OCI-LY3 (cell line): ENCODE measurements at regions not wholly inside any gene's neighbourhood (a gene's known extent, or its start where the extent isn't known, plus 50 kb on each side); places are given as distances from the start of the nearest gene placed in this dataset.

Experiments
- H2AFZ ChIP-seq: fragments of 200-600, 300-600 bp; shearing (Covaris generic); 2 replicates; pipeline ENCODE4 v1.6.0; 2014; ENCODE audit warnings: antibody characterized with exemption, low read depth, low read length
- H3K27ac ChIP-seq: fragments of 200-600, 300-600 bp; sonication (generic); 2 replicates; pipeline ENCODE4 v1.5.1; 2014; ENCODE audit warnings: mild to moderate bottlenecking, low read length, moderate library complexity, mixed read lengths
- H3K27me3 ChIP-seq: fragments of 200-600, 300-600 bp; sonication (generic); 2 replicates; pipeline ENCODE4 v1.6.1; 2014; ENCODE audit warnings: low read depth, low read length, mixed read lengths
- H3K36me3 ChIP-seq: fragments of 200-600, 300-600 bp; sonication (generic); replicated peaks from 2 replicates; pipeline ENCODE3; 2014; ENCODE audit warnings: low read depth, low read length, mixed read lengths
- H3K4me1 ChIP-seq: fragments of 300-600, 200-600 bp; sonication (generic); 2 replicates; pipeline ENCODE4 v1.6.1; 2014; ENCODE audit warnings: low read length, mixed read lengths
- H3K4me2 ChIP-seq: fragments of 200-600, 300-600 bp; sonication (generic); 2 replicates; pipeline ENCODE4 v1.6.1; 2014; ENCODE audit warnings: low read length, mixed read lengths
- H3K4me3 ChIP-seq: fragments of 300-600, 200-600 bp; sonication (generic); 2 replicates; pipeline ENCODE4 v1.5.1; 2014; ENCODE audit warnings: antibody characterized with exemption, mild to moderate bottlenecking, low read length, moderate library complexity
- H3K79me2 ChIP-seq: fragments of 300-600, 200-600 bp; shearing (Covaris generic); 2 replicates; pipeline ENCODE4 v1.6.1; 2014; ENCODE audit warnings: mild to moderate bottlenecking, low read length, mixed read lengths
- H3K9ac ChIP-seq: fragments of 300-600, 200-600 bp; shearing (Covaris generic); 2 replicates; pipeline ENCODE4 v1.6.0; 2014; ENCODE audit warnings: mild to moderate bottlenecking, low read length, moderate library complexity
- H3K9me3 ChIP-seq: fragments of 200-600, 300-600 bp; shearing (Covaris generic); 2 replicates; pipeline ENCODE4 v1.6.1; 2014; ENCODE audit warnings: low read length, mixed read lengths; ENCODE audit not compliant: insufficient read depth
- H4K20me1 ChIP-seq: fragments of 200-600, 300-600 bp; sonication (generic); 2 replicates; pipeline ENCODE4 v1.6.1; 2016; ENCODE audit warnings: low read length, mixed read lengths; ENCODE audit not compliant: insufficient read depth
- CTCF ChIP-seq: fragments of 200-600, 300-600 bp; sonication (generic); IDR thresholded peaks from 2 replicates; pipeline ENCODE4 v1.5.1; 2014; ENCODE audit warnings: antibody characterized with exemption, low read length, low read depth
- EZH2phosphoT487 ChIP-seq: fragments of 200-600 bp; shearing (Covaris generic); IDR thresholded peaks from 2 replicates; pipeline ENCODE4 v1.6.1; 2018; ENCODE audit warnings: antibody characterized with exemption, mixed run types, low read depth

- Histone ChIP-seq H3K4me1 (peaks cover 5% of the 10 kb centered on the region; the same call in 1 of the 2 replicates), H3K27ac (no peak overlapping the region), H3K4me2 (no peak overlapping the region), H3K36me3 (no peaks in the 10 kb centered on the region), H3K27me3 (no peaks in the 10 kb centered on the region), H3K79me2 (no peaks in the 10 kb centered on the region), H2AFZ (no peak overlapping the region), H3K4me3 (no peak overlapping the region), H3K9me3 (no peaks in the 10 kb centered on the region), H4K20me1 (no peaks in the 10 kb centered on the region), H3K9ac (no peak overlapping the region)
- TF ChIP-seq EZH2phosphoT487 (no peak), CTCF (no peak)
These were observed 805.6 kb downstream of the KCNA4 start for GRCh38 chr11:29211202-29211601.

- H3K27ac ChIP-seq, result no peak overlapping the region
- no peaks in the 10 kb centered on the region for H3K9me3 ChIP-seq
- H4K20me1 ChIP-seq, result no peaks in the 10 kb centered on the region
- no peak overlapping the region for H3K4me2 ChIP-seq
- no peak overlapping the region for H2AFZ ChIP-seq
- H3K4me1 ChIP-seq, result peaks cover 5% of the 10 kb centered on the region; the same call in 1 of the 2 replicates
- no peak overlapping the region for H3K9ac ChIP-seq
- H3K36me3 ChIP-seq, result no peaks in the 10 kb centered on the region
- TF ChIP-seq CTCF (no peak), EZH2phosphoT487 (no peak)
- no peaks in the 10 kb centered on the region for H3K27me3 ChIP-seq
- H3K4me3 ChIP-seq, result no peak overlapping the region
- no peaks in the 10 kb centered on the region for H3K79me2 ChIP-seq
These were observed 806.4 kb downstream of the KCNA4 start for GRCh38 chr11:29210426-29210825.

GRCh38 chr11:29208117-29208516, 808.7 kb downstream of the KCNA4 start:
- Histone ChIP-seq H3K4me2 (no peak overlapping the region), H3K9ac (no peak overlapping the region), H3K9me3 (no peaks in the 10 kb centered on the region), H4K20me1 (no peaks in the 10 kb centered on the region), H3K36me3 (no peaks in the 10 kb centered on the region), H2AFZ (no peak overlapping the region), H3K27me3 (no peaks in the 10 kb centered on the region), H3K4me3 (no peak overlapping the region), H3K27ac (no peak overlapping the region), H3K79me2 (no peaks in the 10 kb centered on the region), H3K4me1 (peaks cover 5% of the 10 kb centered on the region; the same call in 1 of the 2 replicates)
- no peak for TF ChIP-seq CTCF
- no peak for TF ChIP-seq EZH2phosphoT487

GRCh38 chr11:29200791-29201562, 815.9 kb downstream of the KCNA4 start:
- H3K4me1 ChIP-seq, result no peaks in the 10 kb centered on the region
- H3K4me3 ChIP-seq, result no peak overlapping the region
- TF ChIP-seq EZH2phosphoT487, result no peak
- TF ChIP-seq CTCF, result no peak
- H3K9ac ChIP-seq, result no peak overlapping the region
- H3K36me3 ChIP-seq, result no peaks in the 10 kb centered on the region
- H2AFZ ChIP-seq, result no peak overlapping the region
- no peak overlapping the region for H3K4me2 ChIP-seq
- H3K27ac ChIP-seq, result no peak overlapping the region
- H3K9me3 ChIP-seq, result no peaks in the 10 kb centered on the region
- H3K79me2 ChIP-seq, result no peaks in the 10 kb centered on the region
- no peaks in the 10 kb centered on the region for H3K27me3 ChIP-seq
- H4K20me1 ChIP-seq, result no peaks in the 10 kb centered on the region
